ENCODE measurements at regions not wholly inside any gene's neighbourhood (a gene's known extent, or its start where the extent isn't known, plus 50 kb on each side); places are given as distances from the start of the nearest gene placed in this dataset.

DNA sequence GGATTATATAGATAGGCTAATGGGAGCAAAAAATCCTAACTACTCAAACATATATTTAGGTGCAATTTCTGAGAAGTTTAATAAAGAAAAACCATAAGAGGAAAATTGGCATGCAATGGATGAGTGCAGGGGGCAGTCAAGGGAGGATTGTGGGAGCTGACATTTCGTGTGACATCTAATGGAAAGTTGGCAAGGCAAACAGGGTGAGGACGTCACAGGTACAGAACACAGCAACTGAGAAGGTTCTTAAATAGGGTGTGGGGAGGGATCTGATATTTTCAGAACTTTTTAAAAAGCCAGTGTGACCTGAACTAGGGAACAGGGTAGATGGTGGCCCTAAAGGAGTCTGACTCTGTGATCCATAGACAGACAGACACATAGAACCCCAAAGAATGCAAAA lies 194.9 kb upstream of the GLI3 start:
- DNase-seq = no peak

- no peak for DNase-seq
These were observed 192.3 kb upstream of the GLI3 start for GRCh38 chr7:42429339-42429738.

- no peak for DNase-seq
These were observed 189.2 kb upstream of the GLI3 start for GRCh38 chr7:42426163-42426562.

DNA sequence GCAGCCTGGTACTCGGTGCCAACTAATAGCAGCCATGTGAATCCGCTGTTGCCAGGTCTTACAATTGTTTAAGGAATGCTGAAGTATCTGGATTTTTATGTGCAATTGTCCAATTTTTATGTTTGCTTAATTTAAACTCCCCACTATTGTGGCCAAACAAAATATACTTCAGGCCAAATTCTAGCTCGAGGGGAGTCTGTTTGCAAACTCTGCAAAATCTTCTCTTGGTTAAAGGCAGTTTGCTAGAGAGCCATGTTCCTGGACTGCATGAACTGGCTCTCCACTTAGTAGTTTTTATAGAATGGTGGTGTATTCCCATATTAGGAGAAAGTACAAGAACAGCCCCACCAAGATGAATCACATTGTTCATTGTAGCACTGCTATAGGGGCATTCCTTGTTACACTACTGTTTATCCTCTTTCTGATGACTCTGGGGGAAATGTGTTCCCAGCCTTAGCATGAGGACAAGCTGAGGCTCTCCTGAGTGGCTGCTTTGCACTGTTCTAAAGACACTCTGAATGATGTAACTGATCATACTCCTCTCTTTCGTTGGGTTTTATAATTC lies 178.0 kb upstream of the GLI3 start:
- DNase-seq = no peak

GRCh38 chr7:42414028-42414427 lies 177.0 kb upstream of the GLI3 start:
- DNase-seq = no peak

- no peak for DNase-seq
These were observed 172.3 kb upstream of the GLI3 start for GRCh38 chr7:42409296-42409695.

GRCh38 chr7:42407833-42408232 lies 170.8 kb upstream of the GLI3 start:
- no peak for DNase-seq

DNA sequence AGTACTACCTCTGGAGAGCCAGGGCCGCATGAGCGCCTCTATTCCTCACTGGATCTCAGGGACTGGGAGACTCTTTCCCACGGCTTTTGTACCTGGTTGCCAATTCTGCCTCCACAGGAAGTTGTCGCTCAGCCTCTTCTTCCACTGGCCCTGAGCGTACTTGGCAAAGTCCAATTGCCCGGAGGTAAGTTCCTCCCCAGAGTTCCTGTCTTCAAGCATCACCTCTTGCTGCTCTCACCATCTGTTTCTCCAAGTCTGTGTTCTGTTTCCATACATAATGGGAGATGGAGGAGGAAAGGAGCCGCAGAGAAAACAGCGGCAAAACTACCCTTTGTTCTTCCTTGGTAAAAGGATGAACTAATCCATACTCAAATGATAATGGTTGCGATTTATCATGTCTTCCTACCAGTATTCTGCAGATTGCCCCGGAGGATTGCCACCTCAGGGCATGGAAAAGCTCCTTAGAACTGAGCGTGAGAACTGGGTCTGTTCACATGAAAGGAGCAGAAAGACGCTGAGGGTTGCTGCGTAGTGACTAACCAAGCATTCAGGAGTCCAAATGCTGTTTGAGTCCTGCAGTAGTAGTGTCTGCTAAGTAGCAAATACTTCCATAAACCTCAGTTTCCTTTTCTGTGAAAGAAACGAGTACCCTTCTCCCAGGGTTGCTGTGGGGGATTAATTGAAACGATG lies 170.2 kb upstream of the GLI3 start:
- DNase-seq = no peak

- no peak for DNase-seq
These were observed 169.3 kb upstream of the GLI3 start for GRCh38 chr7:42406358-42406757.

- DNase-seq = no peak
These were observed 168.8 kb upstream of the GLI3 start for GRCh38 chr7:42405782-42406181.

- no peak for DNase-seq
These were observed 166.8 kb upstream of the GLI3 start for GRCh38 chr7:42403831-42404230.

DNA sequence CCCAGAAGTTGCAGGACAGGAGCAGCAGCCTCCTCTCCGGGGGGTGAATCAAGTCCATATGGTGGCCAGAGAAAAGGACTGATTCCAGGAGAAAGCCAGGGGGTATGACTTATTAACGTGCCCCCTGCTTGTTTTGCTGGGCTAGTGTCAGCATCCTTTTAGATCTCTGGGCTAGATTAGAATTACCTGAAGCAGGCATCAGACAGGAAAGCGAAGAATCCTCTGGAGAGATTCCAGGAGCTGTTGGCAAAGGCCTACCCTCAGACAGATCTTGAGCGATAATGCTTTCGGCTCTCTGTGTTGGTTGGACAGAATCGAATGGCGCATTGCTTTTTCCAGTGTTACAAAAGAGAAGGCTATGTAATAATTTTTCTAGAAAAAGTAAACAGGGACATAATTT lies 164.0 kb upstream of the GLI3 start:
- DNase-seq = no peak

DNA sequence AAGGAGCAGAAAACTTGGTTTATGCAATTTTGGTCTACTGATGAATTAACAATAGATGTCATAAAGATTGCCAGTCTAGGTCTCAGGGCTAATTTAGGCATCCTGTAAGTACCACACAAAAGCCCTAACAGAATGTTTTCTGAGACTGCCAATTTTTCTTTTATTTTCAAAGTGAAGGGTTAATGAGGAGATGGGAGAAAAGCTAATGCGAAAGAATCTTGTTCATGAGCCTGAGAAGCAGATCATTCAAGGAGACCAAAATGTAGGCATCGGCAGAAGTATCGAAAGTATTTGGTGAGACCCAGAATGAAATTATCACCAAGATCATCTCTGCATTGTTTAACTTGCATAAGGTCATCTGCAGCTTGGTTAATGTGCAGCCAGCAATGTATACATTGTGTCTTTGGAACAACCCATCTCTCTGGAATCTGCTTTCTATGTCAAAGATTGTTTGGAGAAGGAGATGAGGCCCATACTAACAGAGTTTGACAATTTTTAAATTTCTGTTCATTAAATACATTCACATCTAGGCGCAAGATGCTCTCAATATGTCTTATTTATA lies 163.3 kb upstream of the GLI3 start:
- DNase-seq = no peak

- DNase-seq = no peak
These were observed 158.6 kb upstream of the GLI3 start for GRCh38 chr7:42395607-42396006.

GRCh38 chr7:42392826-42393225 lies 155.8 kb upstream of the GLI3 start:
- DNase-seq = no peak

- no peak for DNase-seq
These were observed 152.7 kb upstream of the GLI3 start for GRCh38 chr7:42389697-42390096.

GRCh38 chr7:42385912-42386311 lies 148.9 kb upstream of the GLI3 start:
- no peak for DNase-seq

- no peak for DNase-seq
These were observed 144.2 kb upstream of the GLI3 start for GRCh38 chr7:42381161-42381560.

GRCh38 chr7:42380401-42380800 lies 143.4 kb upstream of the GLI3 start:
- no peak for DNase-seq

DNA sequence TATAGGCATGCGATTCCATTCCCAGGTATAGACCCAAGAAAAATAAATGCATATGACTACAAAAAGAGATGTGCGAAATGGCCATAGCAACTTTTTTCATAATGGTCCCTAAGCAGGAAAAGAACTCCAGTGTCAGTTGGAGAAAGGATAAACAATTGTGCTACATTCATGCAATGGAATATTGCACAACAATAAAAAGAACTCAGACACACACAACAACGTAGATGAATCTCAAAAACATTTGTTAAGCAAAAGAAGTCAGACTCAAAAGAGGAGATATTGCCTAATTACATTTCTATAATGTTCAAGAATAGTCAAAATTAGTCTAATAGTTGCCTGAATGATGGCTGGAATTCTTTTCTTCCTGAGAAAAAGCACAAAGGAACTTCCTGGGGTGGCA lies 141.1 kb upstream of the GLI3 start:
- no peak for DNase-seq

DNA sequence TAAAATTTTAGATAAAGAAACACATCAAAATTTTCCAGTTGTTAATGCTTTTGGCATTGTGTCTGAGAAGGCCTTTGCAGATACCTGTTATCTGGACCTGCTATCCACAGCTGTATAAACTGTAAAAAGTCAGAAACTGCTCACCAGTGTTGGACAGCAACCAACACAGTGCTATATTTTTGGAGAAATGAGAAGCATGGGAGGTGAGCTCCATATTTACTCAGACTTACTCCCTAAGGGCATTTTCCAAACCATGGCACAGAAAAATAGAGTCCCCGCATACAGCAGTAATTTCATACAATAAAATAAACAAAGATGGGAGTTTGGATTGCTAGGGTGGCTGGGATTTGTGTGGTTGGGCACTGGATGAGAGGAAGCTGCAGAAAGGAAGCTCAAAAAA lies 136.3 kb upstream of the GLI3 start:
- DNase-seq = no peak

GRCh38 chr7:42372479-42372878 lies 135.5 kb upstream of the GLI3 start:
- DNase-seq = no peak

GRCh38 chr7:42359946-42360345 lies 122.9 kb upstream of the GLI3 start:
- DNase-seq = no peak

DNA sequence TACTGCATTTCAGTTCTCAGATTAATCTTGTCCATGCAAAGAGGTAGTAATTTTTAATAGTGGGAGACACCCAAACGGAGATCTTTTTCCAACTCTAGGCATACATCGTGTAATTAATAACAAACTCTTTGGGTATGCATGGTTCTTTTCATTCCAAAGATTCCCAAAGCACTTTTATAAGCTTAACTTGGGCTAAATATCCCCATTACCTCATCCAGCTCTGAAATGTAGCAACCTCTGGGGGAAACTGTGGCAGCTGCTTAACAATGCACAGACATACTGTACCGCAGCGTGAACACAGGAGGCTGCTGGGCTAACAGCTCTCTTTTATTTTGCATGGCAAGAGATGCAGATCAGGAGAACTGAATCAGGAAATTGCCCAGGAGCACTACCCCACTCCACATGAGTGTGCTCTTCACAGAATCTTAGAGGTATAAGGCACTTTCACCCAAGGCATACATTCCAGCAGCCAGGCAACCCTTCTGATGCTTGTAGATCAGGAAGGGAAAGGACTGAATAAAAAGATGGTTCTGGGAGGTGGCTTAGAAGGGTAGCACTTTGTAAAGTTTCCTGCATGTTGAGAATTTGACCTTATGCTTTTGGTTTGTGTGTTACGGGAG lies 114.4 kb upstream of the GLI3 start:
- DNase-seq = no peak

Data from NCI-H345 (cell line).